Stimulated activated effector memory CD8-positive, alpha-beta T cell treated with anti-CD3 and anti-CD28 coated beads, Interleukin-12 subunit alpha, Interleukin-12 subunit beta, amount 100 ng/mL, for 72 hours (primary cell): ENCODE measurements at regions not wholly inside any gene's neighbourhood (a gene's known extent, or its start where the extent isn't known, plus 50 kb on each side); places are given as distances from the start of the nearest gene placed in this dataset.

Experiments
- ATAC-seq: fragments of 150-1000 bp; cut with Tn5 transposase; 2 replicates; pipeline ENCODE4 v1.10.0; 2021
- DNase-seq, 2 donors: peaks; one replicate each; pipeline ENCODE4 v3.0.0; 2021 to 2022; ENCODE audit warnings: low spot score in 2 of 2
- H3K27ac Mint-ChIP-seq: one replicate; pipeline ENCODE4 v1.8.0; 2022; ENCODE audit warnings: mild to moderate bottlenecking, mixed read lengths
- H3K36me3 Mint-ChIP-seq: one replicate; pipeline ENCODE4 v1.8.0; 2022; ENCODE audit warnings: mild to moderate bottlenecking, mixed read lengths
- H3K4me1 Mint-ChIP-seq: one replicate; pipeline ENCODE4 v1.8.0; 2022; ENCODE audit warnings: mixed read lengths
- H3K4me3 Mint-ChIP-seq: one replicate; pipeline ENCODE4 v1.8.0; 2022; ENCODE audit warnings: mild to moderate bottlenecking, mixed read lengths
- H3K9me3 Mint-ChIP-seq: one replicate; pipeline ENCODE4 v1.8.0; 2022; ENCODE audit warnings: mixed read lengths

DNA sequence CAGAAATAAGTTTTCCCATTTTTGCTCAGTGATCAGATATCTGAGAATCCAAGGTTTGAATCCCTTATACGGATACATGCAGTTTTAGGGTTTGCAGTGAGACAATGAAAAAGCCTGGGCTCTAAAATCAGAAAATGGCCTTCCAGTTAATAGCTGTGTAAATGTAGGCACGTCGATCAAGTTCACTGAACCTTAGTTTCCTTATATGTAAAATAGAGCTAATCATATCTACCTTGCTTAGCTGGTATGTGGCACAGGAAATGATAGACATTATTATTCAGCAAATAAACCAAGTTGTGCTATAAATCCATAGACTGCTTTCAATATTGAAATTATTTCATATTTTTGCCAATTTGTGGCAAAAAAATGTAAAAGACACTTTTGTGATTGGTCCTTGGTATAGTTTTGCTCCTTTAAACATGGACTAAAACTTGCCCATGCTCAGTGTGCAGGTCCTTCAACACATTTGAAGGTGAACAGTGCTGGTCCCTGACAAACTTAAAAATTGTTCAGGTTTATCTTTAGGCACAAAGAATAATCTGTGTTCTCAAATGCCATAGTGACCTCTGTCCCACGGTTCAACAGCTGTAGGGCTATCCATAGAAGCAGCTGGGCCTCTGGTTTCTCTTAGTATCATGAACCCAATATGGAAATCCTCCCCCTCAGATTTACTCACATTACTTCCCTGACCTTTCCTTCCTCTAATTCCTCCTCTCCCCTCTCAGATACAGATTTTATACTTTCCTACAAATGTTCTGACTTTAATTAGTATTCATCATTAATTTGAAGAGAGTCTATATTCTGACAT lies 51.0 kb downstream of the CCDC54 start:
- no peak for DNase-seq
- no peak overlapping the region for H3K27ac Mint-ChIP-seq
- ATAC-seq = no peak
- peaks cover 18% of the 10 kb centered on the region for H3K4me1 Mint-ChIP-seq
- no peaks in the 10 kb centered on the region for H3K9me3 Mint-ChIP-seq
- H3K4me3 Mint-ChIP-seq = no peak overlapping the region
- H3K36me3 Mint-ChIP-seq = no peaks in the 10 kb centered on the region

DNA sequence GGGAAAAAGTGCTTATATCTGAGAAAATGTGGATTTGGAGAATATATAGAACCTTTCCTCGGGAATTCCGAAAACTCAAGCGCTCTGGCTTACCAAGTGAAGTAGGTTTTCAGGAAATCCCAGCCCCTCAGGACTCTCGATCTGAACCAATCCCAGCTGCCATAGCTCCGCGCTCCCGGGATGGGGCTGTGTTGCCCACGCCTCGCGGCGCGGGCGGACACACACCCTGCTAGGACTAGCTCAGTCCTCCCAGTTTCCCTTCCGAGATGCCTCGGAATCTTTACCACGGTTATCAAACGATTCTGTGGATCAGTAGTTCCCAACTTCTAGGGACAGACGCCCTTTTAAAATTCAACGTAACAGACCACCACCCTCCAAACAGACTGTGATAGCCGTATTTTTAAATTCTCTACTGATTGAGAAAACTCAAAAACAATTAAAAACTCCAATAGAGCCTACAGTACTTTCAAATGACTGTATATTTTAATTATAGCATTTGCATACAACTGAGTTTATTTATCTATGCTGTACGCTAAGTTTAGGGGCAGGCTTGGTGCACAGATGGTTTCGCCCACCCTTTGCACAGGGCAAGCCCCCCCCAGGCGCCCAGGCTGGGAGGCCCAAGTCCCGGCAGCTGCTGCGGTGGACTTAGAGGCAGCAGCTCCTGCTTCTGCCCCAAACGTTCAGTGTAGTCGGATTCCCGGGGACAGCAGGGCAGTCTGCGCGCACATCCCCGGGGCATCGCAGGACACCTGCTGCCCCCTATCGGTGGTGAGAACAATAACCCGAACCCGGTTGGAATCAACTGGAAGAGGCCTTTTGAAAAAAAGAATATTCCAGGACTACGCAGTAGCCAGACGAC lies 52.3 kb downstream of the CCDC54 start:
- H3K4me1 Mint-ChIP-seq = peaks cover 18% of the 10 kb centered on the region
- no peaks in the 10 kb centered on the region for H3K36me3 Mint-ChIP-seq
- H3K27ac Mint-ChIP-seq = no peak overlapping the region

DNA sequence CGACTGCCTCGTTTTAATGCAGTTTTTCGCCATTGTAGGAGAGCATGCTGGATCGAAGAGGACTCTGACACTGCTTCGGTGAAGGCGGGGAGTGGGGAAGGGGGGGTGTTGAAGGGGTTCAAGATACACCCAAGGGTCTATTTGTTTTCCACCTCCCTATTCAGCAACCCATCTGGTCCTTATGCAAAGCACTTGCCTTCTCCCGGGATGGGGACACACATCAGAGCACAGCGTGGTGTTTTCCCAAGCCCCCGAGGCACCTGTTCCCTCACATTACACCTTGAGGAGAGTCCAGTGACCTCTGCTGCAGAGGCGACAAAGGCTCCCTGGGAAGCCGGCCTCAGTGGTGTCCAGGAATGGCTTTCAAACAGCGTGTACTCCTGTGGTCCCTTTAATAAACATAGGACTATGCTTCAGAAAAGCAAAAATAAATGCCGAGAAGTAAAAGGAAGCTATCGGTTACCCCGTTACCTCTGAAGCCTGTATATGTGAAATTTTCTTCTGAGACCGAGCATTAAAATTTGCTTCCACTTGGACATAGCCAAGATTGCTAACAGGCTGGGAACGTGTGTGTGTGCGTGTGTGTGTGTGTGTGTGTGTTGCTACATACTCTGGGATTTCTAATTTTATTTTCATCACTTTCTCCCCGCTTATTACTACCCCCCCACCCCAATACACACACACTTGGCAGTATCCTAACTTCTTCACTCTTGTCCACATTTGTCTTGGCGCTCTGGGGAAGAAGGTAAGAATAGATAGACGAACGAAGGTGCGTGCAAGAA lies 53.2 kb downstream of the CCDC54 start:
- Mint-ChIP-seq H3K4me1 (peaks cover 18% of the 10 kb centered on the region), H3K4me3 (peak overlapping the region; percentile 76), H3K36me3 (no peaks in the 10 kb centered on the region), H3K9me3 (no peaks in the 10 kb centered on the region), H3K27ac (peak overlapping the region; percentile 65)
- no peak for DNase-seq
- no peak for ATAC-seq

More for the DNA sequence above, 52.3 kb downstream of the CCDC54 start:
- peak; percentile 66 to 80 for DNase-seq
- ATAC-seq = peak; percentile 71
- peak overlapping the region; percentile 76 for H3K4me3 Mint-ChIP-seq
- H3K9me3 Mint-ChIP-seq = no peaks in the 10 kb centered on the region

DNA sequence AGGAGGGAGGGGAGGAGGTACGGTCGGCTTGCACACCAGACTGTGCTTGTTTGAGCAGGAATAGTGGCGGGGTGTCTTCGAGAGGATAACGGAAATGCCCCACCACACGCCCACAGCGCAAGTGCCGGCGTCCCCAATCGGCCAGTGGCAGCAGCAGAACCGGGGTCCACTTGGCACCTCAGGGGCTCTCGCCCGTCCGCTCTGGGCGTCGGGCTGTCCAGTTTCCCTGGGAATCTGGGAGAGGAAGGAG lies 53.7 kb downstream of the CCDC54 start:
- no peaks in the 10 kb centered on the region for H3K36me3 Mint-ChIP-seq
- H3K4me3 Mint-ChIP-seq = peak overlapping the region; percentile 76
- H3K27ac Mint-ChIP-seq = peak overlapping the region; percentile 65
- peak in 1 of 2 donors; percentile 12 for DNase-seq
- ATAC-seq = peak; percentile 47
- H3K4me1 Mint-ChIP-seq = peaks cover 18% of the 10 kb centered on the region
- H3K9me3 Mint-ChIP-seq = no peaks in the 10 kb centered on the region

DNA sequence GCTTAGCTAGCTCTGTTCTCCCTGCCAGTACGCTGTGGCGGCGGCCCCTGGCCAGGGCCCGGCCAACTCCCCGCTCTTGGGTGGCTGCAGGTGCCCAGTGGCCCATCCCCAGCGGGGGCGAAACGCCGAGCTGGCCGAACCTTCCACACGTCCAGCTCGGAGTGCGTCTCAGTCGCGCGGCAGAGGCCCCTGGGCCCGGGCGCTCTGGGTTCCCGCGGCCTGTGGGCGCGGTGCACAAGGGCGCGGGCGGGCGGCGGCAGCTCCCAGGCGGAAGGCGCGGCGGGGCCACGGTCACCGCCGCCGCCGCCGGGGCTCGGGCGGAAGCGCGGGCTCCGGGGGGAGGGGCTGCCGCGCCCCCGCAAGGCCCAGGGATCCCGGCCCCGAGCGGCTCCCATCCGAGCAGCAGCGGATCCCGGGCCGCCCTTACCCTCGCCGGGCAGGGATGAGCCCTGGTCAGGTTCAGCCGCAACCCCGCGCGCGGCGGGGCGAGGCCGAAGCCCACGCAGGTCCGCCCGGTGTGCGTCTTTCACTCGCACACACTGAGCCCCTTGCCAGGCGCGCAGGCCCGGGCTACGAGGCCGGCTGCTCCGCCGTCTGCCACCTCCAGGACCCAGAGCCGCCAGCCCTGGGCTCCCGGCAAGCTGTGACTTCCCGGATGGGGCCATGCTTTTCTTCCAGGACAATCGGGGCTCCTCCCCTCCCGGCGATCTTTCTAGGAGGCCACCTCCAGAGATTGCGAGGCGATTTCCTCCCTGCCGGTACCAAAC lies 54.2 kb downstream of the CCDC54 start:
- ATAC-seq (peak; percentile 78), DNase-seq (peak; percentile 45 to 77)

DNA sequence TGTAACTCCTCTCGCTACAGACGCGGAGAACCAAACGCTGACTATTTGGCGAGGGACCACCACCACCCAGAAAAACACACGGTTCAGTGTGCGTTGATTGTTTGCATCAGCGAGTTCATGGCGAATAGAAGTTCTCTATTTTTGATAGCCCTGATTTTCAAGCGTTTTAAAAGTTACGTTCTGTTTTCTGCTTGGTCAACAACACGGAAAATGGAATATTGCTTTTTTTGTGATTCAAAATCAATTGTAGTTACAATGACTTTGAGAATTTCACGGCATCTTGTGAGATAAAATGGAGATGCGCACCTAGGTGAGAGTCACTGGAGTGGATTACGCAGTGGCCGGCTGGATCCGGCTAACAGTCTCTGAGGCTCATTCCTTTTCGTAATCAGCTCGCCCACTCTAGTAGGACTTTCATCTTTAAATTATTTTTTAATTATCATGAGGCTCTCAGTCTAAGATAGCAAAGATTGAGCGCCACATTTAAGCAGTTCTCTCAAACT lies 54.8 kb downstream of the CCDC54 start:
- peak overlapping the region; percentile 76 for H3K4me3 Mint-ChIP-seq
- DNase-seq (no peak), ATAC-seq (no peak)
- H3K9me3 Mint-ChIP-seq = no peaks in the 10 kb centered on the region
- no peaks in the 10 kb centered on the region for H3K36me3 Mint-ChIP-seq
- H3K27ac Mint-ChIP-seq = peak overlapping the region; percentile 76
- H3K4me1 Mint-ChIP-seq = peaks cover 18% of the 10 kb centered on the region

More for the DNA sequence above, 54.2 kb downstream of the CCDC54 start:
- Mint-ChIP-seq H3K9me3 (no peaks in the 10 kb centered on the region), H3K4me1 (peaks cover 18% of the 10 kb centered on the region), H3K4me3 (peak overlapping the region; percentile 76), H3K36me3 (no peaks in the 10 kb centered on the region), H3K27ac (peak overlapping the region; percentile 76)

DNA sequence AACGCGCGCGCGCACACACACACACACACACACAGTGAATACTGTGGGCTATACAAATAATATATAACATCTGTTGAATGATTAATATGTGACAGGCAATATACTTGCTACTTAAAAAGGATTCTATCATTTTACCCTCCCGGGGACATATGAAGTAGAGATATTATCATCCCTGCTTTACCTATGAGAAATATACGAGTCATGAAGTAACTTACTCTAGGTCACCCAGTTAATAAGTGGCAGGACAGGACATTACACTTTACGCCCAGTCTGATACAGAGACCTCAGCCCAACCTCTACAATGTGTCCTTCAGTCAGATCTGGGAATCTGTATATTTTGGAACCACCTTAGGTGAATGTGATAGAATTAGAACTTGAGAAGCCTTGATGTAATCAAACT lies 55.4 kb downstream of the CCDC54 start:
- H3K4me3 Mint-ChIP-seq = peak overlapping the region; percentile 76
- no peak overlapping the region for H3K27ac Mint-ChIP-seq
- ATAC-seq (no peak), DNase-seq (no peak)
- no peaks in the 10 kb centered on the region for H3K9me3 Mint-ChIP-seq
- H3K4me1 Mint-ChIP-seq = peaks cover 18% of the 10 kb centered on the region
- no peaks in the 10 kb centered on the region for H3K36me3 Mint-ChIP-seq

DNA sequence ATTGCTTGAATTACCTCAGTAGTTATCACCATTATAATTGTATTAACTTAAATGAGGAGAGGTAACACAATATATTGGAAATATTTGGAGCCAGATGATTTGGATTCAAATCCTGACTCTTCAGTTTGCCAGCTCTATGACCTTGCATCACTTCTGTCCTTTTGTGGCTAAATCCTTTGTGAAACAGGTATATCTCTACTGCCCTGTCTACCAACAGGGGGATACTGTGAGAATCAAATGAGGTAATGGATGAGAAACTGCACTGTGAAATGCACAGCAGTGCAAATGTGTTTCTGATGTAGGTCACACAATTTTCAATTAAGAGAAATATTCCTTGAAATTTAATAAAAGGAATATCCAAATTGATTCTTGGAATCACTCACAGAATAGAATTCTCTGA lies 58.8 kb downstream of the CCDC54 start:
- ATAC-seq = no peak
- H3K36me3 Mint-ChIP-seq = no peaks in the 10 kb centered on the region
- no peak overlapping the region for H3K4me3 Mint-ChIP-seq
- no peak for DNase-seq
- H3K27ac Mint-ChIP-seq = no peak overlapping the region
- no peaks in the 10 kb centered on the region for H3K9me3 Mint-ChIP-seq
- H3K4me1 Mint-ChIP-seq = no peaks in the 10 kb centered on the region

DNA sequence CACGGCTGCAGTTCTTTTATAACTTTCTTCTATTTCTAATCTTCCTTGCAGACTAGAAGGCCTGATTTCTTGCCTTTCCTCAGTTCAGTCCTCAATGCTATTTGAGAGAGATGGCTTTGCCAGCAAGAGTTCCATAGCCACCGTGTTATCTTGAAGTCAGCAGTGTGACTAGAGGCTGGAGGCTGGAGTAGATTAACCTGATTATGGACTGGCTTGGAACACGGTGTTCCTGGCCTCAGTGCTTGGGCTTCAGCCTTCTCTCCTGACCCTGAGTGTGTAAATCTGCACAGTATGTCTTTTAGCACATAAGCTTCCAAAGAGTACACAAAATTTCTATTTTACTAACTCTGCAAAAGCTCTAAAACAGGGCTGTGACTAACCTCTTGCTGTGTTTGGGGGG lies 61.4 kb downstream of the CCDC54 start:
- no peak for DNase-seq
- H3K4me1 Mint-ChIP-seq = no peaks in the 10 kb centered on the region
- ATAC-seq = no peak
- no peak overlapping the region for H3K27ac Mint-ChIP-seq
- H3K9me3 Mint-ChIP-seq = no peaks in the 10 kb centered on the region
- H3K4me3 Mint-ChIP-seq = no peak overlapping the region
- no peaks in the 10 kb centered on the region for H3K36me3 Mint-ChIP-seq

DNA sequence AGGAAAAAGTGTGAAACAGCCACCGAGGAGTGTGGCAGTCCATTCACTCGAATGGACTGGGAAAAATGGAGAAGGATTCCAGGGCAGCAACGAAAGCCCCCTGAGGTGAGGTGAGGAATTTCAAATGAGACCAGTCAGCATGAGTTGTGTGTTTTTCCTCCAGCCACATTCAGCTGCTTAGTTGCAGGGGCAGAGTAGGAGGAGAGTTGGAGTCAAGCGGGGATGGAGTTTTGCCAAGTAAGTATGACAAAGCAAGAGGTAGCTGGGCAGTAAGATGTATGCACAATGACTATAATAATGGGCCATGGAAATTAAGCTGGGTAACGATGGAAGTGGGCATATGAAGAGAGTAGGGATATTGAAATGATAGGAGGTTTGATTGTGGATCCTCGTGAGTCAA lies 64.4 kb downstream of the CCDC54 start:
- no peaks in the 10 kb centered on the region for H3K36me3 Mint-ChIP-seq
- no peak overlapping the region for H3K27ac Mint-ChIP-seq
- no peak overlapping the region for H3K4me3 Mint-ChIP-seq
- H3K9me3 Mint-ChIP-seq = no peaks in the 10 kb centered on the region
- no peak for ATAC-seq
- DNase-seq = no peak
- no peaks in the 10 kb centered on the region for H3K4me1 Mint-ChIP-seq

DNA sequence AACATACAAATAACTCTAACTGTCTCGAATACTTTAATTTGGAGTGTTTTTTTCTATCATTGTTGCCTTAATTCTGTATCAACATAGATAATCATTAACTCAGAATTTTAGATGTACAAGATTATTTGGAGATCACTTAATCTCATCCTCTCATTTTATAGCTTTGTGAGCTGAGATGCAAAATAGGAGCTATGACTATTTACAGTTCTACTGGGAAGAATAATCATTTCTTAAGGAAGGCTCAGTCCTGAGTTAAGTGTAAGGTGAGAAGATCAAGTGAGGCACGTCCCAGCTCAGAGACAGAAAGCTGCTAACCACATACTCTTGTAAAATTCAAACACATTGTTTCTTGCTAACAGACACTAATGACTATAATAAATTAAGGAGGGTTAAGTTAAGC lies 66.2 kb downstream of the CCDC54 start:
- Mint-ChIP-seq H3K9me3 (no peaks in the 10 kb centered on the region), H3K4me3 (no peak overlapping the region), H3K27ac (no peak overlapping the region), H3K4me1 (no peaks in the 10 kb centered on the region), H3K36me3 (no peaks in the 10 kb centered on the region)
- DNase-seq (no peak), ATAC-seq (no peak)

DNA sequence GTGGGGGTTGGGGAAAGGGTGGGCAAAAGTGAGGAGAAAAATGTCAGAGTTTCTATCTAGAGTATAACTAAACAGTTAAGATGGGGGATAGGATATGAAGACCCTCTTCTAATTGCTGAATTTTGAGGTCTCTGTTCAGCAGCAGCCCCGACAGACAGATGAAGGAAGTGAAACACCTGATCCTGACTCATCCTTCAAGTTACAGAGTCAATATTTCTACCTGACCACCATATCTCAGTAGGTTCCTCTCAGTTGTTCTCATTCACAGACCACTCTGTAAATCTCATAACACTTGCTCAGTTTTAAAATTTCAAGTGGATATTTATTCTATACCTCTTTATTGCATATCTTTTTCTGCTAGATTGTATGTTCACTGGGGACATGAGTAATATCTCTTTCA lies 69.5 kb downstream of the CCDC54 start:
- Mint-ChIP-seq H3K4me3 (no peak overlapping the region), H3K36me3 (no peaks in the 10 kb centered on the region), H3K9me3 (no peaks in the 10 kb centered on the region), H3K27ac (no peak overlapping the region), H3K4me1 (no peaks in the 10 kb centered on the region)
- DNase-seq (no peak), ATAC-seq (peak; percentile 55)

DNA sequence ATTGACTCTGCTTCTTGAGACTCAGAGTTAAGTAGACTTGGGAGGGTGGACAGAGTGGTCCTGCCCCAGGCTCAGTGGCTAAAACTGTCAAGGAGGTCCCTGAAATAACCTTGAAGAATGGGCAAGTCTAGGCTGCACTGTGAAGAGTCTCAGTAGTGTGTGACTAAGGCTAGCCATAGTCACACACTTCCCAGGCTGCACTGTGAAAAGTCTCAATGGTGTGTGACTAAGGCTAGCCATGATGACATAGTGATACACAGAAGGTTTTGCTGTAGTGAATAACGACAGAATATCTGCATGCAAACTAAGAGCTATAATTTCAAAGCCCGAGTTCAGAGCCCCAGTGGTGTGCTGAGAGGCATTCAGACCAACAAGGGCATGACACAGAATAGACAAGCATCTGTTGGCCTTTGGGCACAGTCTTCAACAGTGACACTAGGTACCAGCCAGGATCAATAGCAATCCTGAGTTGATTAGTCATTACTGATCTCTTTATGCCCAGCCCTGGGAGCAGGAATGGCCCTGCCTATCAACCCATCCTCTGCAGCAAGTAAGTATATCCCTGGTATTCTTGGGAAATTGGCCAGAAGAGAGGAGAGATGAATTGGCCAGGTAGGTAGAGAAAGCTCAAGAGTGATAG lies 72.4 kb upstream of the BBX start:
- no peak for DNase-seq
- H3K4me1 Mint-ChIP-seq = peaks cover 6% of the 10 kb centered on the region
- ATAC-seq = peak; percentile 98
- no peaks in the 10 kb centered on the region for H3K36me3 Mint-ChIP-seq
- no peak overlapping the region for H3K4me3 Mint-ChIP-seq
- H3K27ac Mint-ChIP-seq = no peak overlapping the region
- H3K9me3 Mint-ChIP-seq = no peaks in the 10 kb centered on the region

DNA sequence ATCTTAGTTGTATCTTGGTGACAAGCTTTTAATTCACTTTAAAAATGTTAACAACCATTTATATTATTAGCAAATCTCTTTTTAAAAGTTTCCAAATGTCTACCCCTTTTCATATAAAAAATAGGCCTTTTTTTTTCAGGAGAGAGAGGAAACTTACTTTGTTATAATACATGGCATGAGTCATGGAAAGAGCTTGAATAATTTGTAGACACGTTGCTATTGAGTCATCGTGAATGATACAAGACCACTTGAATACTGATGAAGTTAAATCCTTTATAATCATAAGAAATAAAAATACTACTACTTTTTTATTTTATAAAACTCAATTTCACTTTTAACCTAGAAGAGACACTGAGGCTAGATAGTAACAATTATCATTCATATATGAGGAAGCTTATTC lies 70.3 kb upstream of the BBX start:
- Mint-ChIP-seq H3K36me3 (no peaks in the 10 kb centered on the region), H3K9me3 (no peaks in the 10 kb centered on the region), H3K27ac (no peak overlapping the region), H3K4me1 (peaks cover 6% of the 10 kb centered on the region), H3K4me3 (no peak overlapping the region)
- no peak for DNase-seq
- ATAC-seq = no peak
